IMR-90 (cell line): ENCODE measurements at regions not wholly inside any gene's neighbourhood (a gene's known extent, or its start where the extent isn't known, plus 50 kb on each side); places are given as distances from the start of the nearest gene placed in this dataset.

ENCODE experiments used
- ATAC-seq: fragments of 200-7000 bp; cut with Tn5 transposase; 2 replicates; pipeline ENCODE4 v1.9.1; 2020; ENCODE audit warnings: low read depth, mild to moderate bottlenecking, moderate library complexity
- BruUV-seq: library from RNA; stranded (reverse); fragments of 400-500 nt; replicated peaks from 2 replicates; lab custom pipeline; 2021; lab: Mats Ljungman, UMichigan
- CTCF ChIA-PET: fragments of 300-600 bp; formaldehyde crosslinking; extraction: SDS; loops from one replicate; lab custom pipeline; 2021; ENCODE audit warnings: antibody characterized with exemption; lab: Yijun Ruan, JAX
- POLR2A ChIA-PET: fragments of 300-600 bp; sonication (Branson Sonifier 250); formaldehyde crosslinking; loops from one replicate; lab custom pipeline; 2022; ENCODE audit warnings: antibody characterized with exemption; ENCODE audit not compliant: unreplicated experiment; lab: Charles Lee
- DNase-seq: peaks from one replicate; pipeline ENCODE4 v3.0.0; 2013
- H2AFZ ChIP-seq: replicated peaks from 2 replicates; pipeline ENCODE3; 2013; ENCODE audit warnings: low read length, mild to moderate bottlenecking; ENCODE audit not compliant: poor library complexity
- H2AK5ac ChIP-seq: 2 replicates; pipeline ENCODE4 v1.6.1; 2013; ENCODE audit warnings: low read depth, low read length, inconsistent platforms
- H2AK9ac ChIP-seq: replicated peaks from 2 replicates; pipeline ENCODE3; 2013; ENCODE audit warnings: mild to moderate bottlenecking, low read depth, low read length, moderate library complexity; ENCODE audit not compliant: poor library complexity
- H2BK120ac ChIP-seq: 2 replicates; pipeline ENCODE4 v1.6.1; 2013; ENCODE audit warnings: low read depth, low read length, inconsistent platforms
- H2BK15ac ChIP-seq: 3 replicates; pipeline ENCODE4 v1.6.1; 2013; ENCODE audit warnings: low read depth, low read length, inconsistent platforms
- H2BK20ac ChIP-seq: 2 replicates; pipeline ENCODE4 v1.6.1; 2013; ENCODE audit warnings: low read depth, mild to moderate bottlenecking, inconsistent platforms, low read length, moderate library complexity
- H2BK5ac ChIP-seq: 2 replicates; pipeline ENCODE4 v1.6.1; 2013; ENCODE audit warnings: mild to moderate bottlenecking, low read depth, low read length, inconsistent platforms; ENCODE audit not compliant: poor library complexity, severe bottlenecking
- H3K14ac ChIP-seq: replicated peaks from 2 replicates; pipeline ENCODE4 v1.6.1; 2013; ENCODE audit warnings: low read depth, low read length, inconsistent platforms
- H3K18ac ChIP-seq: 2 replicates; pipeline ENCODE4 v1.6.1; 2013; ENCODE audit warnings: low read depth, low read length, control low read depth
- H3K23ac ChIP-seq: 2 replicates; pipeline ENCODE4 v1.6.1; 2013; ENCODE audit warnings: low read depth, low read length, inconsistent platforms
- H3K27ac ChIP-seq: 2 replicates; pipeline ENCODE4 v1.5.1; 2013; ENCODE audit warnings: mild to moderate bottlenecking, control low read depth, low read length; ENCODE audit not compliant: insufficient read depth
- H3K27me3 ChIP-seq: 2 replicates; pipeline ENCODE4 v1.6.1; 2013; ENCODE audit warnings: low read length; ENCODE audit not compliant: control insufficient read depth, insufficient read depth
- H3K36me3 ChIP-seq: 2 replicates; pipeline ENCODE4 v1.6.1; 2013; ENCODE audit warnings: low read length, mixed read lengths; ENCODE audit not compliant: control insufficient read depth, insufficient read depth
- H3K4ac ChIP-seq: 2 replicates; pipeline ENCODE4 v1.6.1; 2013; ENCODE audit warnings: low read depth, low read length, inconsistent platforms
- H3K4me1 ChIP-seq: 2 replicates; pipeline ENCODE4 v1.6.1; 2013; ENCODE audit warnings: low read length, mixed read lengths; ENCODE audit not compliant: control insufficient read depth, insufficient read depth
- H3K4me2 ChIP-seq: 2 replicates; pipeline ENCODE4 v1.6.1; 2013; ENCODE audit warnings: low read depth, mild to moderate bottlenecking, control low read depth, low read length, moderate library complexity
- H3K4me3 ChIP-seq: 2 replicates; pipeline ENCODE4 v1.5.1; 2013; ENCODE audit warnings: low read depth, mild to moderate bottlenecking, control low read depth, low read length, moderate library complexity; ENCODE audit not compliant: insufficient read depth
- H3K56ac ChIP-seq: 2 replicates; pipeline ENCODE4 v1.6.1; 2013; ENCODE audit warnings: low read length, inconsistent platforms; ENCODE audit not compliant: insufficient read depth; ENCODE audit errors: extremely low read depth
- H3K79me1 ChIP-seq, 2 experiments: 2 replicates each; pipeline ENCODE4 v1.6.1; 2013; ENCODE audit warnings: low read length in 2 of 2, inconsistent platforms in 1 of 2, low read depth in 1 of 2
- H3K9ac ChIP-seq: 2 replicates; pipeline ENCODE4 v1.6.1; 2013; ENCODE audit warnings: low read depth, low read length, control low read depth
- H3K9me1 ChIP-seq: 2 replicates; pipeline ENCODE4 v1.6.1; 2013; ENCODE audit warnings: low read length, inconsistent platforms; ENCODE audit not compliant: insufficient read depth
- H3K9me3 ChIP-seq: 2 replicates; pipeline ENCODE4 v1.6.1; 2013; ENCODE audit warnings: low read length; ENCODE audit not compliant: control insufficient read depth, insufficient read depth
- H4K20me1 ChIP-seq: 2 replicates; pipeline ENCODE4 v1.6.1; 2013; ENCODE audit warnings: low read length, inconsistent platforms; ENCODE audit not compliant: insufficient read depth
- H4K5ac ChIP-seq: 2 replicates; pipeline ENCODE4 v1.6.1; 2013; ENCODE audit warnings: mild to moderate bottlenecking, low read depth, low read length, control low read depth
- H4K8ac ChIP-seq, 2 experiments: 2 replicates each; pipeline ENCODE4 v1.6.1; 2013; ENCODE audit warnings: low read depth in 2 of 2, low read length in 2 of 2, control low read depth in 1 of 2, inconsistent platforms in 1 of 2
- H4K91ac ChIP-seq: 2 replicates; pipeline ENCODE4 v1.6.1; 2013; ENCODE audit warnings: low read depth, low read length, inconsistent platforms; ENCODE audit not compliant: insufficient read depth
- FOS ChIP-seq: fragments of 150-350 bp; IDR thresholded peaks from 2 replicates; pipeline ENCODE4 v1.6.1; 2016; ENCODE audit warnings: low read depth, low read length
- MAZ ChIP-seq: IDR thresholded peaks from 2 replicates; pipeline ENCODE4 v1.6.1; 2012; ENCODE audit warnings: low read depth, mild to moderate bottlenecking, low read length, improper control_type of control experiment, moderate library complexity, borderline replicate concordance
- NFE2L2 ChIP-seq: fragments of 150-350 bp; IDR thresholded peaks from 2 replicates; pipeline ENCODE4 v1.6.1; 2016; ENCODE audit warnings: low read depth, mild to moderate bottlenecking, low read length
- RCOR1 ChIP-seq: IDR thresholded peaks from 2 replicates; pipeline ENCODE4 v1.6.1; 2012; ENCODE audit warnings: mild to moderate bottlenecking, low read length, improper control_type of control experiment; ENCODE audit not compliant: insufficient replicate concordance
- RFX5 ChIP-seq: IDR thresholded peaks from 2 replicates; pipeline ENCODE4 v1.8.0; 2012; ENCODE audit warnings: low read depth, mild to moderate bottlenecking, low read length, moderate library complexity
- SMC3 ChIP-seq: fragments of 150-350 bp; IDR thresholded peaks from 2 replicates; pipeline ENCODE4 v1.6.1; 2016; ENCODE audit warnings: low read depth, mild to moderate bottlenecking, antibody characterized with exemption, low read length, moderate library complexity
- WGBS, 2 experiments: methylation state at CpG; one replicate each; pipeline versions ENCODE4 v1.1.5 to v1.1.7; 2013; ENCODE audit warnings: missing lambda C conversion rate in 2 of 2; ENCODE audit not compliant: insufficient read length in 1 of 2; ENCODE audit errors: extremely low coverage in 2 of 2; 5-methylcytosine and 5-hydroxymethylcytosine counted together
- dilution Hi-C: fragments of 300-500 bp; cut with HindIII; formaldehyde crosslinking; loops from one replicate; pipeline ENCODE4 v1.14.3; 2018; ENCODE audit warnings: low sequenced_read_pairs; ENCODE audit not compliant: unreplicated experiment
- in situ Hi-C: fragments of 300-500 bp; cut with MboI; formaldehyde crosslinking; loops from 3 replicates; pipeline ENCODE4 v1.14.3; 2019; ENCODE audit warnings: low sequenced_read_pairs, inconsistent platforms, mixed read lengths
- intact Hi-C: fragments of 100-400 bp; cut with micrococcal nuclease; formaldehyde crosslinking; loops from 2 replicates; pipeline ENCODE4 v1.10.0; 2022

DNA sequence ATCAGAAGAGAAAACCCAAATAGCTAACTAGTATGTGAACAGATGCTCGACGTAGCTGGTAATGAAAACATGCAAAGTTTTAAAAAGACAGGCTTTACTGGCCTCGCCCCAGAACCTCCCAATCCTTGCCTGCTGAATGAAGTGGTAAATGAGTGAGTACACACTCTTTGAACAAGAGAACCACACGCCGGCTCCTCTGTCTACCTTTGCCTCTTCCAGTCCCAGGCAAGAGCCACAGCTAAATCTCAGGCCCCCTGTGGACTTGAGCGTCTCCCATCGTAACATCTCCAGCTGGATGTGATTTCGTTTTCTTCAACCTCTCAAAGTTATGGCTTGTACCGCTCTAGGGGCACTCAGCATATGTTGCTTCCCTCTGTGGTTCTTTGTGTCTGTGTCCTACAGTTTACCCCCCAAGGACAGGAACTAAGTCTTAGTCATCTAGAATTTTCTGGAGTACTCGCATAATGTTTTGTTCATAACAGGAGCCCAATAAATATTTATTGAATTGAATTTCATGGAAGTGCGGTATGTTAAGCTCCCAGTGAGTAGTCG, 153.2 kb upstream of the TAB2 start:
- in situ Hi-C loops (no loop called here), intact Hi-C loops (no loop called here), dilution Hi-C loops (no loop called here)
- no TSS peak for BruUV-seq
- Histone ChIP-seq H3K14ac (no peak overlapping the region), H4K5ac (no peak overlapping the region), H2BK15ac (no peak overlapping the region), H3K4me3 (no peak overlapping the region), H4K8ac (no peak overlapping the region), H3K79me1 (no peaks in the 10 kb centered on the region), H3K18ac (no peak overlapping the region), H3K27me3 (peaks cover 16% of the 10 kb centered on the region), H2AK5ac (no peak overlapping the region), H2AK9ac (no peak overlapping the region), H3K4me2 (no peak overlapping the region), H3K56ac (no peak overlapping the region), H3K9me1 (no peaks in the 10 kb centered on the region), H3K23ac (no peak overlapping the region), H3K9ac (no peak overlapping the region), H4K20me1 (no peaks in the 10 kb centered on the region), H4K91ac (no peak overlapping the region), H2AFZ (no peak overlapping the region), H2BK120ac (no peak overlapping the region), H3K4ac (no peak overlapping the region), H2BK5ac (no peak overlapping the region), H3K9me3 (no peaks in the 10 kb centered on the region), H3K27ac (no peak overlapping the region), H3K36me3 (no peaks in the 10 kb centered on the region), H2BK20ac (no peak overlapping the region), H3K4me1 (no peaks in the 10 kb centered on the region; the same call in 1 of the 2 replicates)
- no peak for DNase-seq
- ChIA-PET CTCF (interaction anchor here (0.9 kb wide), 1 partner anchor 268 kb away, joined by 6 read pairs; no protein-coding TSS in a partner anchor), POLR2A (no interaction called here)
- TF ChIP-seq MAZ = no peak
- no peak for TF ChIP-seq NFE2L2
- TF ChIP-seq FOS = no peak
- no peak for TF ChIP-seq RFX5
- TF ChIP-seq SMC3 = no peak
- TF ChIP-seq RCOR1 = no peak
- no peak for ATAC-seq
- WGBS, 2 experiments = 94% methylated on average over 3 of the region's 12 CpGs; no CpG with 5 or more reads in 1 of the 2 experiments
